Adrenal gland (tissue), 5 donors: ENCODE measurements at regions not wholly inside any gene's neighbourhood (a gene's known extent, or its start where the extent isn't known, plus 50 kb on each side); places are given as distances from the start of the nearest gene placed in this dataset.

Experiments used
- POLR2A ChIP-seq, 2 donors: fragments of 450-650 bp; IDR thresholded peaks; one replicate each; pipeline ENCODE4 v1.6.1; 2017; ENCODE audit warnings: antibody characterized with exemption in 2 of 2, mild to moderate bottlenecking in 2 of 2, moderate library complexity in 1 of 2
- TF ChIP-seq, protein P1 (sequence below), 6 experiments: fragments of 450-650 bp in 4 of 6; fragments of 200-600 bp in 2 of 6; sonication (generic) in 1 of 6; IDR thresholded peaks; 1 replicate in 5 of 6; 2 replicates in 1 of 6; pipeline versions ENCODE4 v1.5.1 to v1.8.0; 2016 to 2021; ENCODE audit warnings: antibody characterized with exemption in 6 of 6, mild to moderate bottlenecking in 2 of 6, moderate library complexity in 1 of 6
- donor health status: DM: no; HTN: no; CAD: no.

DNA sequence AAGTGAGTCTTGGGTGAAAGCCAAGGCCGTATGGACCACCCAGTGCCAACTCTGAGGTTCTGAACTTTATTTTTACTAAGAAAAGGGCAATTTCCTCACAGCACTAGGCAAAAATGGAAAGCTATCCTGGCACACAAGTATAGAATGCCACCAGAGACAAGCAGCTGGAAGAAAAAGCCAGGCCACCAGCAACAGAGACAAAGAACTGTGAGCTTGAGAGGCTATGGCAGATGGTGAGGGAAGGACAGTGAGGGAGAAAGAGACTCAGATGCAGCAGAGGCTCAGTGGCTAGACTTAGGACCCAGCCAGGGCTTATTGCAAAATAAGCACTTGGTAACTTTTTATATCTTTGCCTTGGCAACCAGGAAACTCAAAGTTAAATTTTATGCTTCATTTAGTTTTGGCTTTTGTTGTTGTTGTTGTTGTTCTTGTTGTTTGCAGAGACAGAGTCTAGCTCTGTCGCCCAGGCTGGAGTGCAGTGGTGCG is 78.0 kb upstream of the BZW1 start:
- TF ChIP-seq, protein P1, sequence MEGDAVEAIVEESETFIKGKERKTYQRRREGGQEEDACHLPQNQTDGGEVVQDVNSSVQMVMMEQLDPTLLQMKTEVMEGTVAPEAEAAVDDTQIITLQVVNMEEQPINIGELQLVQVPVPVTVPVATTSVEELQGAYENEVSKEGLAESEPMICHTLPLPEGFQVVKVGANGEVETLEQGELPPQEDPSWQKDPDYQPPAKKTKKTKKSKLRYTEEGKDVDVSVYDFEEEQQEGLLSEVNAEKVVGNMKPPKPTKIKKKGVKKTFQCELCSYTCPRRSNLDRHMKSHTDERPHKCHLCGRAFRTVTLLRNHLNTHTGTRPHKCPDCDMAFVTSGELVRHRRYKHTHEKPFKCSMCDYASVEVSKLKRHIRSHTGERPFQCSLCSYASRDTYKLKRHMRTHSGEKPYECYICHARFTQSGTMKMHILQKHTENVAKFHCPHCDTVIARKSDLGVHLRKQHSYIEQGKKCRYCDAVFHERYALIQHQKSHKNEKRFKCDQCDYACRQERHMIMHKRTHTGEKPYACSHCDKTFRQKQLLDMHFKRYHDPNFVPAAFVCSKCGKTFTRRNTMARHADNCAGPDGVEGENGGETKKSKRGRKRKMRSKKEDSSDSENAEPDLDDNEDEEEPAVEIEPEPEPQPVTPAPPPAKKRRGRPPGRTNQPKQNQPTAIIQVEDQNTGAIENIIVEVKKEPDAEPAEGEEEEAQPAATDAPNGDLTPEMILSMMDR (IDR thresholded peaks at IDR 0.05): no peak
- no peak for TF ChIP-seq POLR2A (IDR thresholded peaks at IDR 0.05)
